GM19023 (cell line): ENCODE measurements at regions not wholly inside any gene's neighbourhood (a gene's known extent, or its start where the extent isn't known, plus 50 kb on each side); places are given as distances from the start of the nearest gene placed in this dataset.
"Not testable (repeated sequence)": the region's sequence is repeated elsewhere in the genome, so short reads cannot be mapped to it uniquely, and the experiment has no call there.

Experiments used
- ATAC-seq: cut with Tn5 transposase; IDR thresholded peaks from one replicate; pipeline ENCODE4 v1.9.1; 2021; ENCODE audit warnings: mild to moderate bottlenecking, moderate library complexity; ENCODE audit not compliant: unreplicated experiment

GRCh38 chr18:60888071-60888624 is 445.1 kb upstream of the CDH20 start:
- ATAC-seq = no peak

DNA sequence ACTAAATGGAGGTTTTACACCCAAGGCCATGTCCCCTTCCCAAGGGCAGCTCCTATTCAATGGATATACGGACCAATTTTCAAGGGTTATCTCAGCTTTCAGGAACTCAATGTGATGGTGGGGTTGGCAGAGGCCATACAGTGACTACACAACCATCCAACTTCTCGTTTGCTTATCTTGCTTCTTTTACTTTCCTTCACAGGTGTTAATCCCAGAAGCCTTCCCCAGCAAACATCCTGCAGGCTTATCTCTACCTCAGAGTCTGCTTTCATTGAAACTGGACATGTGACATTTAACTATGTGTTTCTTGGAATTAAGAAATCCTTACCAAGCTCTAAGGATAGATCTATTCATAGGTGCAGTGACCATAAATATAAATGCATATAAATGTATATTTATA is 443.8 kb upstream of the CDH20 start:
- ATAC-seq = no peak

DNA sequence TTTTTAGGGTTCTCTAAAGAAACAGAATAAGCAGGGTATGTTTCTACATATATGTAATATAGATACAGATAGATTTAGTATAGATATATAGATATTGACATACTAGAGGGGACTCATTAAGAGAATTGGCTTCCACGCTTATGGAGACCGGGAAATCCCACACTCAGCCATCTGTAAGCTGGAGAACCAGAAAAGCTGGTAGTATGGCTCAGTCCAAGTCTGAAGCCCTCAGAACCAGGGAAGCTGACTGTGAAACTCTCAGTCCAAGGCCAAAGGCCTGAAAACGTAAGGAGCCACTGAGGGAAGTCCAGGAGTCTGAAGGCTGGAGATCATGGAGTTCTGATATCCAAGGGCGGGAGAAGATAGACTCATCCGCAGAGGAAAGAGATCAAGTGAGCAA is 441.3 kb upstream of the CDH20 start:
- no peak for ATAC-seq

- ATAC-seq = no peak
Measured at GRCh38 chr18:60892441-60892840, 440.8 kb upstream of the CDH20 start.

DNA sequence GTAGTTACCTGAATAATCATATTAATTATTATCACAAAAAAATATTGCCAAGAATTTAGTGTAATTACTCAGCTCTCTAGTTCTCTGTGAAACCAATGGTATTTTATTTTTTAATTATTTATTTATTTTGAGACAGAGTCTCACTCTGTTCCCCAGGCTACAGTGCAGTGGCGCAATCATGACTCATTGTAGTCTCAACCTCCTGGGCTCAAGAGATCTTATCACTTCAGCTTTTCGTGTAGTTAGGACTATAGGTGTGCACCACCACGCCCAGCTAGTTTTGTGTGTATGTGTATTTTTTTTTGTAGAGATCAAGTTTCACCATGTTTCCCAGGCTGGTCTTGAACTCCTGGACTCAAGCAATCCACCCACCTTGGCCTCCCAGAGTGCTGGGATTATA is 440.4 kb upstream of the CDH20 start:
- ATAC-seq = no peak

DNA sequence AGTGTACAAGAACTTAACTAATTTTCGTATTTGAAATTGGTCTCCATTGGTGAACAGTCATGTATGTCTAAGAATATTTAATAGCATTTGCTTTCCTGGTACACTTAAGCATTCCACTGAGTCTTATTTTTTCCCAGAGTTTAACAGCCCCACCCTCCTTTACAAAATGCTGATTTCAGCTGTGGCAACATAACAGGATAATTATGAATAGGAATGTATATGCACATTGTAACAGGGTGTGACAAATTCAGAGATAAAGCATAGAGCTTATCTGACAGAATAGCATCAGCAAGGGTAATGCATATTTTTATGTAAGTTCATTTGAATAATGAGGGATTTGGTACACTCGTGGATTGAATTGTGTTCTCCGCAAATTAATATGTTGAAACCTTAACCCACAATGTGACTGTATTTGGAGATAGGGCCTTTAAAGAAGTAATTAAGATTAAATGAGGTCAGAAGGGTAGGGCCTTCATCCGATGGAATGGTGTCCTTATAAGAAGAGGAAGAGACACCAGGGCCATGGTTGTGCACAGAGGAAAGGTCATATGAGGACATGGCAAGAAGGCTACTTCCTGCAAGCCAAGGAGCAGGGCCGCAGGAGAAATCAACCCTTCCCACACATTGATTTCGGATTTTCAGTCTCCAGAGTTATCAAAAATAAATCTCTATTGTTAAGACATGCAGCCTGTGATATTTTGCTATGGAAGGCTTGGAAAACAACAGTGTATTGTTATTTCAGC is 439.7 kb upstream of the CDH20 start:
- no peak for ATAC-seq

DNA sequence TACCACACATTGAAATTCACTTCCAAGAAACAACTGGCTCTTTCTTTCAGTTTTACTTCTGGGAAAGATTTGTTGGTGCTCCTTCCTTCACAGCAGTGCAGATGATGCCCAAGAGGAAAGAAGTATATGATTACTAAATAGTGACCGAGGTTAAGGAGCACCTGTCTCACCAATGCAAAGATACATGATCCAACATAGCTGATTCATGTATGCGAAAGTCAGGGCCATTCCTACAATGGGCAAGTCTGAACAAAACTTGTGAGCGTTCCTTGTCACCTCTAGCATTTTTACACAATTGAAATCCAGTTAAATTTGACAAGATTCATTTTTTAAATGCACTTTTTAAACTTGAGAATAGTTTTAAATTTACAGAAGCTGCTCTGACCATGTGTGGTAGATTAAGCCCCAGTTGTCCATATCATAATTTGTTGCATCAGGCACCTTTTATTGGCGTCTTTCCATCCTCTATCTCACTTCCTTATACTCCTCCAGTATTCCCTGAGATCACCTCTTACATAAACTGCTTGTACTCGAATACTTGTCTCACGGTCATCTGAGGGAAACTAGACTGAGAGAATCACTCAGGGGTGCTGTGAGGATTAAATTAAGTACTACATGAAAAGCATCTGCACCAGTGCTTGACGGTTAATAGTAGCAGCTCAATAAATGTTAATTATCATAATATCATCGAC is 438.8 kb upstream of the CDH20 start:
- ATAC-seq = no peak

DNA sequence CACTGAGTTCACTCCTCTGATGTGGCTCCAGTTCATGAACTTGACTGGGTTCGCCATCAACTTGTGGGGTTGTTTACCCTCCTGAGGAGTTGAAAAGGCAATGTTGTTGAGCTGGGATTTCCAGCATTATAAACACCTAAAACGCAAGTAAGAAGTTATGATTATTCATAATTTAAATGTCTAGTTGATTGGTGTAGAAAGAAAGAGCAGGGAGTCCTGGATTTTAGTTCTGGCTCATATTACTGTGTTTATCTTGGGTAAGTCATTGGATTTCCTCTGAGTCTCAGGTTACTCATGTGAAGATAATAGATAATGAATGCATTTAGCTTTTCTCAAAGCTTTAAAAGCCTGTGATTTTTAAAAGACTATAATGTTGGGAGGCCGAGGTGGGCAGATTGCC is 438.0 kb upstream of the CDH20 start:
- no peak for ATAC-seq

- no peak for ATAC-seq
Measured at GRCh38 chr18:60898111-60898510, 435.1 kb upstream of the CDH20 start.

DNA sequence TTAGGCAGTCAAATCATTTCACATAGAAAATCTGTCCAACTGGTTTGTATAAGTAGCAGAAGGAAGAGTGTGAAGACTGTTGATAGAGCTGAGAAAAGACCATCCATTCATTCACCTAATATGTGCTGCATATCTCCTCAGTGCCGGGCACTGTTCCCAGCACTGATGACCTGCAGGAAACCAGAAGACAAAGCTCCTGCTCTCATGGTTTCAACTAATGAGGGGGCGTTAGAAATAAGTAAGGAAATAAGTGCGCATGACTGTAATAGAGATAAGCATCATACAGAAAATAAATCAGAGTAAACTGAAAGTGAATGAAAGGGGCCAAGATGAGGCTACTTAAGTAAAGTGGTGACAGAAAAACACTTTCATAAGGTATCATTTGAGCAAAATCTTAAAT is 427.5 kb upstream of the CDH20 start:
- ATAC-seq = no peak

DNA sequence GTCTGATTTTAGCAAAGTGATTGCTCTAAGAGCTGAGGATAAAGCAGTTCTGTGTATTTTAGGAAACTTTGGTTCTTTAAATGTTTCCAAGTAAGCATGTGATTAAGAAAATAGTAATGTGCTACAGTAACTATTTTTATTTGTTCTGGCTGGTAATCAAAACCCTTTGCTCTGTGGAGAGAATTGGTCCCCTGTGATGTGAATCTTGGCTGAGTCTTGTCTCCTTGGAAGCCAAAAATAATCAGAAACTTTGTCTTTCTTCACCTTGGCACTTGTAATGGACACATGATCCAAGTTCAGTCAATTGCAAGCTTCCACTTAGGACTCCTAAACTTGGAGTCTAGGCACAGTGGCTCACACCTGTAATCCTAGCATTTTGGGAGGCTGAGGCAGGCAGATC is 422.7 kb upstream of the CDH20 start:
- ATAC-seq = no peak

DNA sequence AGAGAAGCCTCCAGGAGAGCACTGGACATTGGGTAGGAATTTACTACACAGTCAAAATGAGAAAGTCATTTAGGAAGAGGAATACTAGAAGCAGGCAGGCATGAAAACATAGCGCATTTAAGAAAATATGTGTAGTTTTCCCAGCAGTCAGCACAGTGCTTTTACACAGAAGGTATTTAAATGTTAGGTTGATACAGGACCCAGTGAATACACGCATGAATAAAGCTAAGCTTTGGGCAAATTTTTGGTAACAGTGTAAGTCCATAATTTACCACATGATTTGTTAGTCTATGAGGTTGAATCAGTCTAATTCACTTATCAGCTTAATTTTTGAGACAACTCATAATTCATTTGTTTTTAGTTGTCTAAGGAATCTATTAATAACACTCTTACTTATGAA is 421.7 kb upstream of the CDH20 start:
- no peak for ATAC-seq

DNA sequence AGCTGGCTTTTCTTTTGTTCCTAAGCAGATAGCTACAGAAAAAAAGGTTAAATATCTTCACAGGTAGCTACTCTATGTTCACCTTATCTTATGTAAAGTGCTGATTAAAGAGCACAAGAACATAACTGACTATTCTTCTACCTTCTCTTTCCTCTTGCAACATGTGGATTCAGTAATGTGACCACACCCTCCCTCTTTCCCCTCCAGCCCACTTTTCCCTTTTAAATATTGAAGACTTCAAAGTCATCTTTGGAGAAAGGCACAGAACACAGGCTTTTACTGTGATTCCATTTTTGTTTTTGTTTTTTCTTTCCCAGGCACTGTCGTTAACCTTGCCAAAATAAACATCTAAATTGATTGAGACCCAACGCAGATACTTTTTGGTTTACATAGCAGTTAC is 418.1 kb upstream of the CDH20 start:
- ATAC-seq = no peak

DNA sequence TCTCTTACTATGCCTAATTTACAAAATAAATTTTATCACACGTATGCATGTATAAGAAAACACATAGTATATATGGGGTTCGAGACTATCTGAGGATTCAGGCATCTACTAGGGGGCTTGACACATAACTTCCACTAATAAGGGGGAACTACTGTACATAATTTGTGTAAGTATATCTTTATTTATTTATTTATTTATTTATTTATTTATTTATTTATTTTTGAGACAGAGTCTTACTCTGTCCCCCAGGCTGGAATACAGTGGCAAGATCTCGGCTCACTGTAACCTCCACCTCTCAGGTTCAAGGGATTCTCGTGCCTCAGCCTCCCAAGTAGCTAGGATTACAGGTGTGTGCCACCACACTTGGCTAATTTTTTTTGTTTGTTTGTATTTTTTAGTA is 414.4 kb upstream of the CDH20 start:
- not testable (repeated sequence) for ATAC-seq

GRCh38 chr18:60925892-60926291 is 407.3 kb upstream of the CDH20 start:
- ATAC-seq = no peak

DNA sequence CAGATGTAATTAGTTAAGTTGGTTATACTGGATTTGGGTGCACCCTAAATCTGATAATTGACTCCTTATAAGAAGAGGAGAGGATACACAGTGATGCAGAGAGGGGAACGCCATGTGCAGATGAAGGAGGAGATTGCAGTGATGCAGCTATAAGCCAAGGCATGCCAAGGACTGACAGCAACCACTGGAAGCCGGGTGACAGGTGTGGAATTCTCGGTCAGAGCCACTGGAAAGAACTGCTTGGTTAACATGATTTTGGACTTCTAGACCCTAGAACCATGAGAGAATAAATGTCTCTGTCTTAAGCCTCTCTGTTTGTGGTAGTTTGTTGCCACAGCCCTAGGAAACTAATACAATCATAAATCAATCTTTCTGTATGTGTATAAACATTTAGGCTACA is 403.3 kb upstream of the CDH20 start:
- no peak for ATAC-seq

- ATAC-seq = no peak
Measured at GRCh38 chr18:60935041-60935910, 398.0 kb upstream of the CDH20 start.

DNA sequence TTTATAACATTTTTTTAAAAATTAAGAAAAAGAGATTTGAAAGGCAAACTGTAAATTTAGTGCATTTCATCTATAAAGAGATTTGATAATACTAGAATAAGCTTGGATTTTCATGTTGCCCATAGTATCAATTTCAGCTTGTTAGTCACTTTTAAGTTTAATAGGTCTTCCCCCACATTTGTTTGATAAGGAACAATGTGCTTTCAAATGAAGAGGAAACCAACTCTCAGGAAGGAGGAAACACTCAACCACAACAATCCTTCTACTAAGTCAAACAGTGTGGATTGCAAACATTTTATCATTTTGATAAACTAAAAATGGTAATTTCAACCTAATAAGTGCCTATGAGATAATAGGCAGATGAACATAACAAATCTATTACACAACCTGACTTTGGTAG is 397.1 kb upstream of the CDH20 start:
- no peak for ATAC-seq

DNA sequence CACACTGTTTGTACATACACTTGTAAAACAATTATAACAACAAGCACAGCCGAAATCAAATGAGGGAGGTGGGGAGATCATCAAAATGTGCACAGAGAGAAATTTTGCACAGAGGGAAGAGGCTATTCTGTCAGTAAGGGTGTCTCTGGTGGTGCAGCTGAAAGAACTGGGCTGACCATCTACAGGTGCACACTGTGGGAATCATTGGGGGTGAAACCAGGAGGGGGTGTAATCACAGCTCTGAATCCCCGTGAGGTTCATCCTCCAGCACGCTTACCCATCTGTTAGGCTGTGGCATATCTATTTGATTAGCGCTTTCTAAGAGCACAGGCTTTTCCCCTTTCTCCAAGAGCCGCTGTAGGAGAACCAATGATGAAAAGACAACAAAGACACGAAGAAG is 389.9 kb upstream of the CDH20 start:
- no peak for ATAC-seq

GRCh38 chr18:60950634-60951033 is 382.6 kb upstream of the CDH20 start:
- no peak for ATAC-seq

DNA sequence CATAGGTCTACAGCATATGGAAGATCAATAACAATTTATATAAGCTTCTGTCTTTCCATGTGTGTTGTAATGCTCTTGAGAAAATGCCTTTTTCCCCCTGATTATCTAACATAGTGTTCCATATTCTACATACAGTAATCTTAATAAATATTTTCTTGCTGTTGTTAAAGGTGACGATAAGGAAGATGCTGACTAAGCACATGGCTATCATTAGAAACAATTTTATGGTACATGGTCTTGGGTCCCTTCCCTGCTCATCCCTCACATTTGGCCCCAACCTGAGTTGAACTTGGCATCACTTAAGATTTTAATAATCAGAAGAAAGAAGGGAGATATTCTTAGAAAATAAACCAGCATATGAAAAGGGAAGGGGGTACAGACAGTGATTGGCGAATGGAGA is 382.1 kb upstream of the CDH20 start:
- no peak for ATAC-seq

DNA sequence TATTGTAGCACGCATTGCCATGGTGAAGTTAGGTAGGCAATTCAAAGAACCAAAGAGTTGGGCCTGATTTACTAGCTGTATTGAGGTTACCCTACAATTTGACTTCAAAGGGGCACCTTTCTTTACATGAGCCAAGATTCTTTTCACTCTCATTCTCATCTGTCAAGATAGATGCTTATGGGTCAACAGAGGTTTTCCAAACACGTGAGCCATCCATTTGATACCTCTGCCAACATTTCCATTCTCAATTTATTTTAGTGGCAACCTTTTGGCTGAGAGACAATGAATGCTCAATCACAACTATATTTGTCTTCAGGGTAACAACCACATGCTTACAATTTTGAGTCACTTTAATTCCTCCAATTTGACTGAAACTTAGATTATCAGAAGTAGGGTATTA is 370.6 kb upstream of the CDH20 start:
- ATAC-seq = no peak
